Colonic mucosa (tissue), 4 donors: ENCODE measurements at regions not wholly inside any gene's neighbourhood (a gene's known extent, or its start where the extent isn't known, plus 50 kb on each side); places are given as distances from the start of the nearest gene placed in this dataset.
A peak's percentile ranks its signal among the peaks of the same experiment; 100 is the strongest.

Experiments used
- DNase-seq: peaks from one replicate; pipeline ENCODE4 v3.0.0-alpha.2; 2020
- H3K27ac ChIP-seq: fragments of 200-600 bp; one replicate; pipeline ENCODE4 v1.8.0; 2021
- H3K27me3 ChIP-seq: fragments of 200-600 bp; one replicate; pipeline ENCODE4 v1.8.0; 2021
- H3K36me3 ChIP-seq: fragments of 200-600 bp; one replicate; pipeline ENCODE4 v1.8.0; 2021
- H3K4me1 ChIP-seq: fragments of 200-600 bp; one replicate; pipeline ENCODE4 v1.8.0; 2021; ENCODE audit warnings: mild to moderate bottlenecking
- H3K4me3 ChIP-seq: fragments of 200-600 bp; one replicate; pipeline ENCODE4 v1.8.0; 2021
- H3K9ac ChIP-seq, 2 donors: one replicate each; pipeline ENCODE4 v1.7.0; 2013; ENCODE audit warnings: control low read depth in 2 of 2, low read depth in 2 of 2, low read length in 2 of 2
- H3K9me3 ChIP-seq: fragments of 200-600 bp; one replicate; pipeline ENCODE4 v1.8.0; 2021
- CTCF ChIP-seq: fragments of 200-600 bp; IDR thresholded peaks from one replicate; pipeline ENCODE4 v1.8.0; 2022; ENCODE audit warnings: antibody characterized with exemption, mild to moderate bottlenecking
- intact Hi-C: fragments of 100-400 bp; cut with DNase I; formaldehyde crosslinking; loops from one replicate; pipeline ENCODE4 v1.14.1; 2022
- donor health status: healthy.
- donor health status: DM: no; HTN: no; CAD: no.
- donor health status: DM: no; HTN: no; CAD: no.

GRCh38 chr2:120914839-120915521 lies 179.3 kb downstream of the GLI2 start:
- peak; percentile 49 for DNase-seq
- H3K4me1 ChIP-seq: no peaks in the 10 kb centered on the region
- no peaks in the 10 kb centered on the region for H3K9me3 ChIP-seq
- H3K9ac ChIP-seq: no peak overlapping the region
- H3K4me3 ChIP-seq: no peak overlapping the region
- no peaks in the 10 kb centered on the region for H3K27me3 ChIP-seq
- intact Hi-C loops: no loop called here
- no peak for TF ChIP-seq CTCF
- no peak overlapping the region for H3K27ac ChIP-seq
- H3K36me3 ChIP-seq: no peaks in the 10 kb centered on the region

GRCh38 chr2:120915670-120916069 lies 180.0 kb downstream of the GLI2 start:
- intact Hi-C loops: no loop called here
- Histone ChIP-seq H3K4me1 (no peaks in the 10 kb centered on the region), H3K27ac (no peak overlapping the region), H3K36me3 (no peaks in the 10 kb centered on the region), H3K9me3 (no peaks in the 10 kb centered on the region), H3K4me3 (no peak overlapping the region), H3K27me3 (no peaks in the 10 kb centered on the region), H3K9ac (no peak overlapping the region)
- TF ChIP-seq CTCF: no peak
- no peak for DNase-seq

GRCh38 chr2:120916446-120916845 lies 180.8 kb downstream of the GLI2 start:
- Histone ChIP-seq H3K27me3 (no peaks in the 10 kb centered on the region), H3K4me3 (no peak overlapping the region), H3K9ac (no peak overlapping the region), H3K36me3 (no peaks in the 10 kb centered on the region), H3K4me1 (no peaks in the 10 kb centered on the region), H3K9me3 (no peaks in the 10 kb centered on the region), H3K27ac (no peak overlapping the region)
- TF ChIP-seq CTCF: no peak
- intact Hi-C loops: no loop called here
- DNase-seq: no peak

GRCh38 chr2:120917886-120918285 lies 182.2 kb downstream of the GLI2 start:
- Histone ChIP-seq H3K4me1 (no peaks in the 10 kb centered on the region), H3K27ac (no peak overlapping the region), H3K9me3 (no peaks in the 10 kb centered on the region), H3K4me3 (no peak overlapping the region), H3K9ac (no peak overlapping the region), H3K27me3 (no peaks in the 10 kb centered on the region), H3K36me3 (no peaks in the 10 kb centered on the region)
- no peak for DNase-seq
- TF ChIP-seq CTCF: no peak
- intact Hi-C loops: no loop called here

- no peak for TF ChIP-seq CTCF
- no peaks in the 10 kb centered on the region for H3K27me3 ChIP-seq
- H3K27ac ChIP-seq: no peak overlapping the region
- intact Hi-C loops: no loop called here
- no peak overlapping the region for H3K9ac ChIP-seq
- no peaks in the 10 kb centered on the region for H3K4me1 ChIP-seq
- no peaks in the 10 kb centered on the region for H3K9me3 ChIP-seq
- no peaks in the 10 kb centered on the region for H3K36me3 ChIP-seq
- H3K4me3 ChIP-seq: no peak overlapping the region
- no peak for DNase-seq
These were observed 183.5 kb downstream of the GLI2 start for GRCh38 chr2:120919216-120919615.
